ENCODE measurements at regions not wholly inside any gene's neighbourhood (a gene's known extent, or its start where the extent isn't known, plus 50 kb on each side); places are given as distances from the start of the nearest gene placed in this dataset.
A peak's percentile ranks its signal among the peaks of the same experiment; 100 is the strongest.

DNA sequence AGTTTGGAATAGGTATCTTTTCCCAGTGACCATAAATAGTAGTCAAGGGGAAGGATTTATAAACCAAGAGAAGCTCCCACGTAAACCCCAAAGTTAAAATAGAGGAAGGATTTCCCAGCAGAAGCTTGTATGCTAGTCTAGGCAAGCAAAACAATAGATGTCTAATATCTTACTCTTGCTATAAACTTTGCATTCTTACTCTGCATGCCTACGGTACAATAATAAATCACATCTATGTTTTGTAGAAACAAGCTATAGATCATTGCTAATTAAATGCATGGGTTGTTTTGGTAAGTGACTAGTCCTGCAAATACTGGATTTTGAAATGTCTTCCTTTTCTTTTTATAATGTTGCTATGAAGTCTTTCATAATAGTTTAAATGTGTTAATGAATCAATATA lies 585.5 kb downstream of the INHBA start:
- H3K4me3 ChIP-seq (ENCODE audit: low read length), result no peak overlapping the region
- TF ChIP-seq, protein P1, sequence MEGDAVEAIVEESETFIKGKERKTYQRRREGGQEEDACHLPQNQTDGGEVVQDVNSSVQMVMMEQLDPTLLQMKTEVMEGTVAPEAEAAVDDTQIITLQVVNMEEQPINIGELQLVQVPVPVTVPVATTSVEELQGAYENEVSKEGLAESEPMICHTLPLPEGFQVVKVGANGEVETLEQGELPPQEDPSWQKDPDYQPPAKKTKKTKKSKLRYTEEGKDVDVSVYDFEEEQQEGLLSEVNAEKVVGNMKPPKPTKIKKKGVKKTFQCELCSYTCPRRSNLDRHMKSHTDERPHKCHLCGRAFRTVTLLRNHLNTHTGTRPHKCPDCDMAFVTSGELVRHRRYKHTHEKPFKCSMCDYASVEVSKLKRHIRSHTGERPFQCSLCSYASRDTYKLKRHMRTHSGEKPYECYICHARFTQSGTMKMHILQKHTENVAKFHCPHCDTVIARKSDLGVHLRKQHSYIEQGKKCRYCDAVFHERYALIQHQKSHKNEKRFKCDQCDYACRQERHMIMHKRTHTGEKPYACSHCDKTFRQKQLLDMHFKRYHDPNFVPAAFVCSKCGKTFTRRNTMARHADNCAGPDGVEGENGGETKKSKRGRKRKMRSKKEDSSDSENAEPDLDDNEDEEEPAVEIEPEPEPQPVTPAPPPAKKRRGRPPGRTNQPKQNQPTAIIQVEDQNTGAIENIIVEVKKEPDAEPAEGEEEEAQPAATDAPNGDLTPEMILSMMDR (IDR thresholded peaks at IDR 0.05; ENCODE audit: insufficient read depth, low read depth, low read length, missing control alignments), result no peak
- peak; percentile 86 for DNase-seq (ENCODE audit: low read depth)

DNA sequence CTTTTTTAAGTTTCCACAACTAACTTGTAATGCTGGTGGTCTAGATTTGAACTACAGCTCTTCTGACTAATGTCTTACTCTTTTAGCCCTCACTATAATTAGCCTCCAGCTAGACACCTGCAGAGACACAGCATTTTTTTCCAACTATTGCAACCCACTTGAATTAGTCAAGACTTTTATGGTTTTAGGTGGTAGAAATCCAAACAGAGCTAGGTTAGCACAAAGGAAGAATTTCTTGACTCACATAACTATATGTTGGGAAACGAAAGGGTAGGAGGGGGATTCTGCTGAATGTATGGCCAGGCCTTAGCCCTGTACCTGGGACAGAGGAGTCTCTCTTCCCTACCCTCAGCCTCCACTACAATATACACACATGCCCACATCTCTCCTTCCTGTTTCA lies 586.1 kb downstream of the INHBA start:
- H3K4me3 ChIP-seq (ENCODE audit: low read length), result no peak overlapping the region
- TF ChIP-seq, protein P1 (IDR thresholded peaks at IDR 0.05; ENCODE audit: insufficient read depth, low read depth, low read length, missing control alignments), result no peak
- peak; percentile 89 for DNase-seq (ENCODE audit: low read depth)

DNA sequence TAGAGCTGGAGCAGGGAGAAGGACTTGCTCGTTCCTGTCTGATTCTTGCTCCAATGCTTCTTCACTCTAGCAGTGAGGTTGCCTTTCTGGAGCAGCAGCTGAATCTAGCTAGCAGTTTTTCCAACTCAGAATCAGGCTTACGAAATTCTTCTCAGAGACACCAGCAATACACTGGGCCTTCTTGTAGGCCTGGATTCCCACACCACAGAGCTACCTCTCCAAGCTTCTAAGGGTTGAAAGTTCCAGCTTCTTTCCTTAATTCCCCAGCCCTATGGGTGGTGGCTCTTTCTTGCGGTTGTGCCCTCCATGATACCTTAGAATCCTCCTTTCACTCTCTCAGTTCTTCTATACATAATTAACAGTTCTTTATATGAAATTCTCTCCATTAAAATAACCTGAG lies 586.6 kb downstream of the INHBA start:
- DNase-seq (ENCODE audit: low read depth), result peak; percentile 38
- no peak overlapping the region for H3K4me3 ChIP-seq (ENCODE audit: low read length)
- TF ChIP-seq, protein P1 (IDR thresholded peaks at IDR 0.05; ENCODE audit: insufficient read depth, low read depth, low read length, missing control alignments), result no peak

DNA sequence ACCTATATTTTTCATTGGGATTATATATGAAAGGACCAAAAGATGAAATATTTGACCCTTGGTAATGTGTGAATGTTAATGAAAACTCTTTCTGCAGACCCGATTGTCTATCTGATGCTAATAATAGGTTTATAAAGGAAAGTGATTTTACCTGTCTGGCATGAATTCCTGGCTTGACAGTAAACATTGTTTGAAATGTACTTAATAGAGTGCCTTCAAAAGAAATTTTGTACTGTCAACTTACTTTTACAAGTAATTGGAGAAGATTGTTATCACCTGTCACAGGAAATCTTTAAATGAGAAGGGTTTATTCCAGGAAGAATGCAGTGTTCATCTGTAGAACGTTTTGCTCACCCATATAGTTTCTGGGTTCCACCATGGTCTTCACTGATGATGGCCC lies 588.2 kb downstream of the INHBA start:
- TF ChIP-seq, protein P1 (IDR thresholded peaks at IDR 0.05; ENCODE audit: insufficient read depth, low read depth, low read length, missing control alignments), result no peak
- H3K4me3 ChIP-seq (ENCODE audit: low read length), result no peak overlapping the region
- no peak for DNase-seq (ENCODE audit: low read depth)

DNA sequence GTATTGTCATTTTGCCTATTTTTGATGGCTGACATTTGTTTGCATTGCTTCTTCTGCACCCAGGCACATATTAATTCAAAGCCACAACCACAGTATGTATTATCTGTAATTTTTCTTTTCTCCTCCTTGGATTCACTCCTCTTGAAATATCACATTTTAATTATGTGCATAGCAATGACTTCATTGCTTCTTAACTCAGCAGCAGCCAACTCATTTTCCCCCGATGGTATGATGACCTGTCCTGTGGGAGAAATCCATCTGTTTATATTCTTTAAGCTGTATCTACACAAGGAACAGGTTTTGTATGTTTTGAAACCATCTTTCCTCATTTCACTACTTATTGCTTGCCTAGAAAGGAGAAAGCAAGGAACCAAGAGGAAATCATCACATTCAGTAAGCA lies 588.8 kb downstream of the INHBA start:
- TF ChIP-seq, protein P1 (IDR thresholded peaks at IDR 0.05; ENCODE audit: insufficient read depth, low read depth, low read length, missing control alignments), result no peak
- peak; percentile 80 for DNase-seq (ENCODE audit: low read depth)
- no peak overlapping the region for H3K4me3 ChIP-seq (ENCODE audit: low read length)

DNA sequence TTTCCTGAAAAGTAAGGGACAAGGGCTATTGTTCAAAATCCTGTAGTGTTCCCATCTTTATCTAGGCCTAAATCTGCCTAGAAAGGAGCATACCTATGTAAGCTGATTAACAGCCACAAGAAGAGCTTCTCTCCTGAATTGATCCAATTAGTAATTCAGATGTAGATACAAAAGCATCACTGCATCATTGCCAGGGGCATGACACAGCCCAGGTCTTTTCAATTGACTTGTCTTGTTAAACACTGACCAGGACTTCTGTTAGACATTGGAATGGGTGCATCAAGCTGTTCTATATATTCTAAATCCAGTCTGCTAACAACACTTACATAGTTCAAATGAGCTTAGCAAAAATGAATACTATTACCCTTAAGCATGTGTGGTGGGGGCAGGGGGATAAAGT lies 589.2 kb downstream of the INHBA start:
- TF ChIP-seq, protein P1 (IDR thresholded peaks at IDR 0.05; ENCODE audit: insufficient read depth, low read depth, low read length, missing control alignments), result no peak
- DNase-seq (ENCODE audit: low read depth), result no peak
- H3K4me3 ChIP-seq (ENCODE audit: low read length), result no peak overlapping the region

DNA sequence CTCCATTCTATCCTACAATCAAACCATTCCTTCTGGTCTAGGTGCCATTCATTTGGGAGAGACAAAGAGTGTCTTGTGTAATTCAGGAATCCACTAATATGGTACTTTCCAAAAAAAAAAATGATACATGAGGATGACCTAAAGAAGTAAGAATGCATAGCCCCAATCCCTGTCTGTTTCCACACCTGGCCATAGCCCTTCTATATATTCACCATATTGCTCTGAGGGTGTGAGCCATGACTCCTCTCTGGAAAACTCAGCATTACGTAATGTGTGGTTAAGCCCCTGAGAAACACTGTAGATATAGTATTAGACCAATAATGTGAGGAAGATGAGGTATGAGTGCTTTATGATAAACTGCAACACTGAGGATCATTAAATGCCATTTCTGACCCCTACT lies 592.7 kb downstream of the INHBA start:
- DNase-seq (ENCODE audit: low read depth), result peak; percentile 97

More for the DNA sequence above, 592.7 kb downstream of the INHBA start:
- TF ChIP-seq, protein P1 (IDR thresholded peaks at IDR 0.05; ENCODE audit: insufficient read depth, low read depth, low read length, missing control alignments), result no peak
- H3K4me3 ChIP-seq (ENCODE audit: low read length), result no peak overlapping the region
